ENCODE measurements at regions not wholly inside any gene's neighbourhood (a gene's known extent, or its start where the extent isn't known, plus 50 kb on each side); places are given as distances from the start of the nearest gene placed in this dataset.

DNA sequence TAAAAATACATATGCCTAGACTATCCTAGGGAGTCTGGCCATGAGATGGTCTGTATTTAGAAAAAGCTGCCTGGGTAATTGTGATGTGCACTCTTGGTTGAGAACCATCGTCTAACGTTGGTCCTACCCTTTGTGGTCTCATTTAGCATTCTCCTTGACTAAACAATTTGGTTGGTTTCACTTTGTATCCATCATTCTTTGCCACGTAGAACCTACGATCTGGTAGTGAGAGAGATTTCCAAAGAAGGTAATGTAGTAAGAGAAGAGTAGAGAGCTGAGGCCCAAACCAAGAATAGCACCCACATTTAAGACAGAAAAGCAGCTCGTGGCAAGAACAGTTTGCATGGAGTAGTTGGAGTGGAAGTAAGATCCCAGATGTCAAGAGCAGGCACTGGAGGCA lies 219.8 kb downstream of the TMEM200A start:
- no peak for DNase-seq (ENCODE audit: low read depth)
- no peak overlapping the region for H3K4me3 ChIP-seq (ENCODE audit: low read depth, low read length)
- TF ChIP-seq, protein P1, sequence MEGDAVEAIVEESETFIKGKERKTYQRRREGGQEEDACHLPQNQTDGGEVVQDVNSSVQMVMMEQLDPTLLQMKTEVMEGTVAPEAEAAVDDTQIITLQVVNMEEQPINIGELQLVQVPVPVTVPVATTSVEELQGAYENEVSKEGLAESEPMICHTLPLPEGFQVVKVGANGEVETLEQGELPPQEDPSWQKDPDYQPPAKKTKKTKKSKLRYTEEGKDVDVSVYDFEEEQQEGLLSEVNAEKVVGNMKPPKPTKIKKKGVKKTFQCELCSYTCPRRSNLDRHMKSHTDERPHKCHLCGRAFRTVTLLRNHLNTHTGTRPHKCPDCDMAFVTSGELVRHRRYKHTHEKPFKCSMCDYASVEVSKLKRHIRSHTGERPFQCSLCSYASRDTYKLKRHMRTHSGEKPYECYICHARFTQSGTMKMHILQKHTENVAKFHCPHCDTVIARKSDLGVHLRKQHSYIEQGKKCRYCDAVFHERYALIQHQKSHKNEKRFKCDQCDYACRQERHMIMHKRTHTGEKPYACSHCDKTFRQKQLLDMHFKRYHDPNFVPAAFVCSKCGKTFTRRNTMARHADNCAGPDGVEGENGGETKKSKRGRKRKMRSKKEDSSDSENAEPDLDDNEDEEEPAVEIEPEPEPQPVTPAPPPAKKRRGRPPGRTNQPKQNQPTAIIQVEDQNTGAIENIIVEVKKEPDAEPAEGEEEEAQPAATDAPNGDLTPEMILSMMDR (IDR thresholded peaks at IDR 0.05; ENCODE audit: insufficient read depth, low read depth, low read length): no peak

DNA sequence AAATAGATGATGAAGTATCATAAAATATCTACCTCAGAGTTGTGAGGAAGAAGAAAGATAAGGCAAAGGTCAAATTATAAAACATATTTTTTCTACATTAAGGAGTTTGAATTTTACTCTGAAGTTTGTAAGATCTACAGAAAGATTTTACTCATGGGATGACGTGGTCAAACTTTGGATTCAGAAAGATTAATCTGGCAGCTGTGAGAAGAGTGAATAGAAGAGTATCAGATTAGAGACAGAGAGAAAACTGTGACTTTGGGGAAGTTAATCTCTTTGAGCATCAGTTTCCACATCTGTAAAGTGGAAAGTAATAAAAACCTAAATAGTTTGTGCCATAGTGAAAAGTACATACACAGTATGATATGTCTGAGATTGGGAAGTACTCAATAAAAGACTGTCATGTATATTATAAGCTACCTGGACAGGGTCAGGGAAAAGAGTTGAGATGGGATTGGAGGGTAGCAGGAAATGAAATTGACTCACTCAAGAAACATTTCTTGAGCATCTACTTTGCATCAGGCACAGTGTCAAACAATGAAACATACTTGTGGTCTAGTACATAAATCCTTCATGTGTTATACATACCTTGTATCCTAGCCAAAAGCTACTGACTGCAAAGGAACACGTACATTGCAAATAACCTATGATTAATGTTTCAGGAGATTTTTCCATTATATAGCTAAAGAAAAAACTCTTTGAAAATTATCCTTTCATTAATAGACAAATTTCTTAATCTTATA lies 222.1 kb downstream of the TMEM200A start:
- peak; percentile 65 for DNase-seq (ENCODE audit: low read depth)
- TF ChIP-seq, protein P1 (IDR thresholded peaks at IDR 0.05; ENCODE audit: insufficient read depth, low read depth, low read length): no peak
- H3K4me3 ChIP-seq (ENCODE audit: low read depth, low read length): no peak overlapping the region

DNA sequence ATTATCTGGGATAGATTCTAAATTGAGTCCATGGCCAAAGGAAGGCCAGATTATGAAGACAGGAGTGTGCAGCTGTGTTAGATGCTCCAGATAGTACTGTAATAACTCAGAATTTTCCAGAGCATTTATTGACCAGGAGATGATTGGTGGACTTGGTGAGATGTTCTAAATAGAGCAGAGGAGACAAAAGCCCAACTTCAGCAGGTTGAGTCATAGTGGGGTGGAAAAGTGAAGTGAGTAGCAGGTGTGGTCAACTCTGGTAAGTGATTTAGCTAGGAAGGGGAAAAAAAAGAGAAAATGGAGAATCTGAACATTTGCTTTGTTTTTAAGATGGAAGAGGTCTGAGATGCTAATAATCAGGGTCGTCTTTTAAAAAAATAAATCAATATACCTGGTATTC lies 227.4 kb downstream of the TMEM200A start:
- no peak overlapping the region for H3K4me3 ChIP-seq (ENCODE audit: low read depth, low read length)
- TF ChIP-seq, protein P1 (IDR thresholded peaks at IDR 0.05; ENCODE audit: insufficient read depth, low read depth, low read length): no peak
- no peak for DNase-seq (ENCODE audit: low read depth)

DNA sequence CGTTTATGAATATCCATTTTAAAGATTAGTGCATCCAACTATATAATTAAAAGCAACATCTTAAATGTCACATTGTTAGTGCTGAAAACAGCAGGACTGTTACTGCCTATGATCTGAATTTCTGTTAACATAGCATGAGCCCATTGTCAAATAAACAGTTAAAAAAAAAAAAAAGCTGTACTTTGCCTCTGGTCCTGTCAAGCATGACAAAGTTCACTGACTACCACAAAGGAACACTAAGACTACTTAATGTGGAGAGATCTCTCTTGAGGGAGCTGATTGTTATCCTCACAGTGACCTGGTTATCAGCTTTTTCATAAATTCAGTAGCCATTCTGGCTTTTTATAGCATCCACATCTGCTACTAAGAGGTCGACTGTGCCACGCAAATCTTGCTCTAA lies 228.1 kb downstream of the TMEM200A start:
- H3K4me3 ChIP-seq (ENCODE audit: low read depth, low read length): no peak overlapping the region
- DNase-seq (ENCODE audit: low read depth): no peak
- TF ChIP-seq, protein P1 (IDR thresholded peaks at IDR 0.05; ENCODE audit: insufficient read depth, low read depth, low read length): no peak

DNA sequence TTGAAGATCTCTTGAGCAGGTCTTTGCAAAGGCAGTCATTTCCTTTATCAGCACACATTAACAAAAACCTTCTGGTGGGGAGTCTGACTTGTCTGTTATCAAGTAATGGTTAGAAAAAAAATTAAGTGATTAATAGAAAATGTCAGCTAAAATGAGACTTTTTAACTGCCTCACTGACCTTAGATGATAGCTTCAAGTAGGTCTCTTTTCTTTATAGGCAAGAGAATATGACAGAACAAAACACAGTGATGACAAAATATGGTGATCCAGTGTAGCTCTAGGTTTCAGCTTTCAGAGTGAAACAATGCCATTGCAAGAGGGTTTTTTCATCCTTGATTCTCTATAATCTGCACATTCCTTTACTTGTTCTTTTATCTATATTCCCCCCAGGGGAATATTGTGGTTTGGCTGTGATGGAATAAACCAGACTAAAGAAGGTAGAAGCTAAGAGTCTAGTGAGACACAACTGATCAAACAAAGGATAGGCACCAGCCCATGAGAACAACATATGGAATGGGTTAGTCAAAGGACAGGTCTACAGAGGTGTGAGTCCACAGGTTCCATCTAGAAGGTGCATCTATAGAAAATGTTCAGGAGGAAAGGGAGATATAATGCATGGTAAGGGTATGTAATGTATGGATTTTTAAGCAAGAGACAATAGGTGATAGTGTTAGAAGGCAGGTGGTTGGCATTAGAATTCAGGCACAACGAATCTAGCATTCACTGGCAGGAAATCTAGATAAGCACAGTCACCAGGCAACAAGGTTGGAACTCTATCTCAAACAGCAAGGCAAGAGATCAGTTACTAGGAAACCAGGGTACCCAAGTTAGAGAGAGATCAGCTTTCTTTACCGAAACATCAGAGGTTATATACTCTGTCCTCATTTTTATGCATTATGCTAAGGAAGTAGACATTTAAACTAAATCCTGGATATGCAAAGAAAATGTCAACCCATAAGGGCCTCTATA lies 228.9 kb upstream of the SMLR1 start:
- no peak for DNase-seq (ENCODE audit: low read depth)
- H3K4me3 ChIP-seq (ENCODE audit: low read depth, low read length): no peak overlapping the region
- TF ChIP-seq, protein P1 (IDR thresholded peaks at IDR 0.05; ENCODE audit: insufficient read depth, low read depth, low read length): no peak

DNA sequence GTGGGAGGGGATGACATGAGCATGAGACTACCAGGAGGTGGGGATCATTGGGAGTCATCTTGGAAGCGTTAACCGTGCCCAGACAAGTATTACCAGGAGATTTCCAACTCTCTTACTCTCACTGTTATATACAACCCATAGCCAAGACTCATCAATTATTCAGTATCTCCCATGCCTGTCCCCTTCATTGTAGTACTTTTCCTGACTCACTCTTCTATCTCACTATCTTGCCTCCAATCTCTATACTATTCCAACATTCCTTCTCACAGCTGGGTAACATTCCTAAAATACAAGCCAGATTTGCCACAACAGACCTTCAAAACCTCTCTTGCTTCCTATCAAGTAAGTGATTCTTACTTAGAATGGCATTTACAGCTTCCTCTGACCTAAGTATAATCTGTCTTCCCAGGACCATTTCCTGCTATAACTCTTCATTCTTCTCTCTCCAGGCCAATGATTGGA lies 226.3 kb upstream of the SMLR1 start:
- peak; percentile 81 for DNase-seq (ENCODE audit: low read depth)
- no peak overlapping the region for H3K4me3 ChIP-seq (ENCODE audit: low read depth, low read length)
- TF ChIP-seq, protein P1 (IDR thresholded peaks at IDR 0.05; ENCODE audit: insufficient read depth, low read depth, low read length): no peak
